ENCODE measurements at regions not wholly inside any gene's neighbourhood (a gene's known extent, or its start where the extent isn't known, plus 50 kb on each side); places are given as distances from the start of the nearest gene placed in this dataset.

GRCh38 chr6:140027219-140027618, 652.8 kb upstream of the CITED2 start:
- Histone ChIP-seq H3K36me3 (no peaks in the 10 kb centered on the region), H3K4me3 (no peak overlapping the region), H3K27me3 (ENCODE audit: low read depth) (no peaks in the 10 kb centered on the region), H3K9me3 (replicated peaks) (peaks cover 15% of the 10 kb centered on the region), H3K27ac (replicated peaks) (no peak overlapping the region), H3K4me1 (no peaks in the 10 kb centered on the region)
- TF ChIP-seq CTCF (IDR thresholded peaks at IDR 0.05; ENCODE audit: borderline replicate concordance), result no peak
- DNase-seq, result no peak
- intact Hi-C loops (cut with micrococcal nuclease), result no loop called here

GRCh38 chr6:140026546-140026945, 652.1 kb upstream of the CITED2 start:
- Histone ChIP-seq H3K36me3 (no peaks in the 10 kb centered on the region), H3K9me3 (replicated peaks) (peaks cover 18% of the 10 kb centered on the region), H3K4me3 (no peak overlapping the region), H3K27ac (replicated peaks) (no peak overlapping the region), H3K4me1 (no peaks in the 10 kb centered on the region), H3K27me3 (ENCODE audit: low read depth) (no peaks in the 10 kb centered on the region)
- intact Hi-C loops (cut with micrococcal nuclease), result no loop called here
- no peak for TF ChIP-seq CTCF (IDR thresholded peaks at IDR 0.05; ENCODE audit: borderline replicate concordance)
- DNase-seq, result no peak

- H3K9me3 ChIP-seq (replicated peaks), result peaks cover 32% of the 10 kb centered on the region
- H3K36me3 ChIP-seq, result no peaks in the 10 kb centered on the region
- no peak for TF ChIP-seq CTCF (IDR thresholded peaks at IDR 0.05; ENCODE audit: borderline replicate concordance)
- DNase-seq, result no peak
- no peak overlapping the region for H3K27ac ChIP-seq (replicated peaks)
- intact Hi-C loops (cut with micrococcal nuclease), result no loop called here
- H3K4me1 ChIP-seq, result no peaks in the 10 kb centered on the region
- H3K27me3 ChIP-seq (ENCODE audit: low read depth), result no peaks in the 10 kb centered on the region
- H3K4me3 ChIP-seq, result no peak overlapping the region
These were observed 650.7 kb upstream of the CITED2 start for GRCh38 chr6:140025171-140025570.

- Histone ChIP-seq H3K36me3 (no peaks in the 10 kb centered on the region), H3K9me3 (replicated peaks) (peaks cover 26% of the 10 kb centered on the region), H3K27me3 (ENCODE audit: low read depth) (no peaks in the 10 kb centered on the region), H3K27ac (replicated peaks) (no peak overlapping the region), H3K4me1 (peaks cover 8% of the 10 kb centered on the region), H3K4me3 (no peak overlapping the region)
- TF ChIP-seq CTCF (IDR thresholded peaks at IDR 0.05; ENCODE audit: borderline replicate concordance), result no peak
- DNase-seq, result no peak
- intact Hi-C loops (cut with micrococcal nuclease), result no loop called here
These were observed 645.9 kb upstream of the CITED2 start for GRCh38 chr6:140020207-140020791.

GRCh38 chr6:140018588-140018987, 644.1 kb upstream of the CITED2 start:
- H3K27ac ChIP-seq (replicated peaks), result no peak overlapping the region
- H3K9me3 ChIP-seq (replicated peaks), result peaks cover 26% of the 10 kb centered on the region
- H3K27me3 ChIP-seq (ENCODE audit: low read depth), result no peaks in the 10 kb centered on the region
- no peaks in the 10 kb centered on the region for H3K36me3 ChIP-seq
- intact Hi-C loops (cut with micrococcal nuclease), result no loop called here
- peaks cover 8% of the 10 kb centered on the region for H3K4me1 ChIP-seq
- no peak overlapping the region for H3K4me3 ChIP-seq
- no peak for TF ChIP-seq CTCF (IDR thresholded peaks at IDR 0.05; ENCODE audit: borderline replicate concordance)
- no peak for DNase-seq
